K562 (cell line): ENCODE measurements at regions not wholly inside any gene's neighbourhood (a gene's known extent, or its start where the extent isn't known, plus 50 kb on each side); places are given as distances from the start of the nearest gene placed in this dataset.

Source experiments
- ATAC-seq: fragments of 200-7000 bp; cut with Tn5 transposase; 3 replicates; pipeline ENCODE4 v1.9.1; 2020; ENCODE audit warnings: moderate library complexity
- BruUV-seq: library from RNA; stranded (reverse); fragments of 400-500 nt; replicated peaks from 2 replicates; lab custom pipeline; 2021; lab: Mats Ljungman, UMichigan
- CTCF ChIA-PET: fragments of 300-600 bp; formaldehyde crosslinking; extraction: SDS; loops from one replicate; lab custom pipeline; 2021; ENCODE audit warnings: low intra/inter-chr PET ratio; lab: Yijun Ruan, JAX
- POLR2A ChIA-PET: fragments of 300-600, 350-650 bp; sonication (Branson Sonifier 250); formaldehyde crosslinking; extraction: SDS; loops from one replicate; lab custom pipeline; 2021; ENCODE audit warnings: antibody characterized with exemption, inconsistent platforms; lab: Yijun Ruan, JAX
- DNase-seq, 4 experiments: peaks; one replicate each; pipeline versions ENCODE4 v3.0.0 to v3.0.0-alpha.2; 2011 to 2018; ENCODE audit warnings: low spot score in 3 of 4, mixed read lengths in 3 of 4; ENCODE audit errors: extremely low read depth in 1 of 4
- FAIRE-seq: peaks from 2 replicates; lab custom pipeline; 2011; peaks lifted over from hg19 to GRCh38; lab: Jason Lieb, UNC
- H2AFZ ChIP-seq: 2 replicates; pipeline ENCODE4 v1.6.0; 2011; ENCODE audit warnings: low read depth, low read length, control low read depth, inconsistent platforms
- H3K27ac ChIP-seq: fragments of 200-600 bp; 3 replicates; pipeline ENCODE4 v1.8.0; 2011; ENCODE audit warnings: low read depth, mild to moderate bottlenecking, control low read depth, inconsistent platforms, low read length, moderate library complexity, mixed read lengths; ENCODE audit errors: extremely low read depth
- H3K27me3 ChIP-seq, 2 experiments: fragments of 300-600 bp in 1 of 2; 2 replicates in 1 of 2; 3 replicates in 1 of 2; pipeline versions ENCODE4 v1.6.0 to v1.8.0; 2011; ENCODE audit warnings: inconsistent platforms in 2 of 2, low read length in 2 of 2, mild to moderate bottlenecking in 1 of 2, mixed read lengths in 1 of 2, moderate library complexity in 1 of 2; ENCODE audit not compliant: control insufficient read depth in 2 of 2, insufficient read depth in 2 of 2
- H3K36me3 ChIP-seq: fragments of 300-600 bp; 3 replicates; pipeline ENCODE4 v1.8.0; 2011; ENCODE audit warnings: mild to moderate bottlenecking, low read length, inconsistent platforms; ENCODE audit not compliant: control insufficient read depth, insufficient read depth
- H3K4me1 ChIP-seq, 2 experiments: fragments of 200-600 bp in 1 of 2; replicated peaks in 1 of 2; 2 replicates in 1 of 2; 3 replicates in 1 of 2; pipeline versions ENCODE4 v1.5.1 to v1.8.0; 2011; ENCODE audit warnings: inconsistent platforms in 2 of 2, low read length in 2 of 2, mild to moderate bottlenecking in 1 of 2, mixed read lengths in 1 of 2, moderate library complexity in 1 of 2; ENCODE audit not compliant: control insufficient read depth in 2 of 2, insufficient read depth in 2 of 2
- H3K4me2 ChIP-seq: 2 replicates; pipeline ENCODE4 v1.6.1; 2011; ENCODE audit warnings: low read length, control low read depth, inconsistent platforms, mixed read lengths; ENCODE audit not compliant: insufficient read depth
- H3K4me3 ChIP-seq: fragments of 200-600 bp; sonication (generic), shearing (Covaris generic); 2 replicates; pipeline ENCODE4 v1.5.1; 2016; ENCODE audit warnings: control low read depth, inconsistent platforms
- H3K79me2 ChIP-seq: fragments of 200-600 bp; 3 replicates; pipeline ENCODE4 v1.8.0; 2011; ENCODE audit warnings: low read length, inconsistent platforms; ENCODE audit not compliant: control insufficient read depth, insufficient read depth
- H3K9ac ChIP-seq, 2 experiments: 2 replicates each; pipeline versions ENCODE4 v1.6.0 to v1.6.1; 2011; ENCODE audit warnings: low read depth in 2 of 2, low read length in 2 of 2, control low read depth in 1 of 2, inconsistent platforms in 1 of 2, mild to moderate bottlenecking in 1 of 2, mixed read lengths in 1 of 2; ENCODE audit not compliant: insufficient read depth in 1 of 2
- H3K9me1 ChIP-seq: one replicate; pipeline ENCODE4 v1.6.0; 2011; ENCODE audit warnings: inconsistent platforms, mild to moderate bottlenecking, low read length, moderate library complexity; ENCODE audit not compliant: control insufficient read depth, insufficient read depth
- H3K9me3 ChIP-seq: replicated peaks from 2 replicates; pipeline ENCODE4 v1.5.1; 2011; ENCODE audit warnings: low read depth, low read length, inconsistent platforms; ENCODE audit not compliant: control insufficient read depth, insufficient read depth
- H4K20me1 ChIP-seq: replicated peaks from 2 replicates; pipeline ENCODE4 v1.6.1; 2011; ENCODE audit warnings: low read length, inconsistent platforms, mixed read lengths; ENCODE audit not compliant: control insufficient read depth, insufficient read depth
- CHD4 ChIP-seq: fragments of 200-600 bp; sonication (generic); IDR thresholded peaks from 3 replicates; pipeline ENCODE4 v1.6.1; 2012; ENCODE audit warnings: low read depth, mild to moderate bottlenecking, mixed read lengths, low read length, inconsistent platforms; ENCODE audit not compliant: insufficient read depth, insufficient replicate concordance, poor library complexity, severe bottlenecking
- E2F8 ChIP-seq: fragments of 450-650 bp; IDR thresholded peaks from 2 replicates; pipeline ENCODE4 v1.7.1; 2018; ENCODE audit warnings: mild to moderate bottlenecking, low read depth; ENCODE audit not compliant: partially characterized antibody
- KDM5B ChIP-seq: fragments of 200-600 bp; sonication (generic); IDR thresholded peaks from 2 replicates; pipeline ENCODE4 v1.6.1; 2012; ENCODE audit warnings: low read depth, mild to moderate bottlenecking, moderate library complexity, low read length, control low read depth, inconsistent platforms; ENCODE audit not compliant: insufficient replicate concordance
- RHOXF2B ChIP-seq: fragments of 250-450 bp; sonication (Bioruptor Pico); conservative IDR thresholded peaks from 2 replicates; pipeline ENCODE4 v1.5.1; 2021
- RUNX1 ChIP-seq: sonication (generic); IDR thresholded peaks from 2 replicates; pipeline ENCODE4 v1.6.1; 2016; ENCODE audit warnings: antibody characterized with exemption, low read depth
- TCF7 ChIP-seq: sonication (generic); IDR thresholded peaks from 2 replicates; pipeline ENCODE4 v1.6.1; 2016; ENCODE audit warnings: antibody characterized with exemption, borderline replicate concordance
- ZSCAN32 ChIP-seq: fragments of 450-650 bp; formaldehyde crosslinking; IDR thresholded peaks from 2 replicates; pipeline ENCODE4 v1.4.0; 2020; ENCODE audit warnings: mild to moderate bottlenecking, moderate library complexity
- WGBS: fragments of 100-300 bp; shearing (Covaris generic); methylation state at CpG from one replicate; pipeline ENCODE4 v1.1.6; 2016; ENCODE audit warnings: low coverage, mixed read lengths; ENCODE audit not compliant: insufficient coverage; ENCODE audit errors: missing lambda C conversion rate; 5-methylcytosine and 5-hydroxymethylcytosine counted together
- in situ Hi-C: fragments of 300-500 bp; cut with MboI; formaldehyde crosslinking; loops from 4 replicates; pipeline ENCODE4 v1.15.0; 2018; ENCODE audit warnings: inconsistent platforms, mixed read lengths
- intact Hi-C: fragments of 100-400 bp; cut with micrococcal nuclease; formaldehyde crosslinking; loops from 2 replicates; pipeline ENCODE4 v1.14.2; 2022

GRCh38 chr5:158033724-158034123 is 174.8 kb upstream of the CLINT1 start:
- Histone ChIP-seq H3K9me3 (no peaks in the 10 kb centered on the region), H3K4me1 (no peaks in the 10 kb centered on the region), H3K4me3 (no peak overlapping the region), H3K9me1 (no peaks in the 10 kb centered on the region), H2AFZ (no peak overlapping the region), H3K4me2 (no peak overlapping the region), H4K20me1 (no peaks in the 10 kb centered on the region), H3K27me3 (no peaks in the 10 kb centered on the region), H3K9ac (no peak overlapping the region), H3K36me3 (no peaks in the 10 kb centered on the region), H3K27ac (no peak overlapping the region), H3K79me2 (no peaks in the 10 kb centered on the region)
- TF ChIP-seq ZSCAN32 (CRISPR knock-in tag): no peak
- no peak for TF ChIP-seq TCF7
- TF ChIP-seq RUNX1: no peak
- TF ChIP-seq RHOXF2B (CRISPR knock-in tag): no peak
- TF ChIP-seq KDM5B: no peak
- TF ChIP-seq CHD4: no peak
- no peak for TF ChIP-seq E2F8
- no TSS peak for BruUV-seq
- POLR2A ChIA-PET: no interaction called here
- ATAC-seq (no peak), DNase-seq (no peak), FAIRE-seq (no peak)
- CTCF ChIA-PET: no interaction called here
- WGBS: 0% methylated on average over 1 of the region's 1 CpG
- intact Hi-C loops (no loop called here), in situ Hi-C loops (no loop called here)
